GM12865 (cell line): ENCODE measurements at regions not wholly inside any gene's neighbourhood (a gene's known extent, or its start where the extent isn't known, plus 50 kb on each side); places are given as distances from the start of the nearest gene placed in this dataset.

Experiments
- DNase-seq: peaks from one replicate; pipeline ENCODE4 v3.0.0; 2010; ENCODE audit warnings: low read depth
- H3K4me3 ChIP-seq: 2 replicates; pipeline ENCODE4 v1.5.1; 2011; ENCODE audit warnings: mild to moderate bottlenecking, low read depth, low read length, control low read depth
- TF ChIP-seq, protein P1 (sequence below): IDR thresholded peaks from 2 replicates; pipeline ENCODE4 v1.5.1; 2011; ENCODE audit warnings: low read length, control low read depth, low read depth, inconsistent platforms; ENCODE audit not compliant: insufficient read depth; ENCODE audit errors: missing control alignments

DNA sequence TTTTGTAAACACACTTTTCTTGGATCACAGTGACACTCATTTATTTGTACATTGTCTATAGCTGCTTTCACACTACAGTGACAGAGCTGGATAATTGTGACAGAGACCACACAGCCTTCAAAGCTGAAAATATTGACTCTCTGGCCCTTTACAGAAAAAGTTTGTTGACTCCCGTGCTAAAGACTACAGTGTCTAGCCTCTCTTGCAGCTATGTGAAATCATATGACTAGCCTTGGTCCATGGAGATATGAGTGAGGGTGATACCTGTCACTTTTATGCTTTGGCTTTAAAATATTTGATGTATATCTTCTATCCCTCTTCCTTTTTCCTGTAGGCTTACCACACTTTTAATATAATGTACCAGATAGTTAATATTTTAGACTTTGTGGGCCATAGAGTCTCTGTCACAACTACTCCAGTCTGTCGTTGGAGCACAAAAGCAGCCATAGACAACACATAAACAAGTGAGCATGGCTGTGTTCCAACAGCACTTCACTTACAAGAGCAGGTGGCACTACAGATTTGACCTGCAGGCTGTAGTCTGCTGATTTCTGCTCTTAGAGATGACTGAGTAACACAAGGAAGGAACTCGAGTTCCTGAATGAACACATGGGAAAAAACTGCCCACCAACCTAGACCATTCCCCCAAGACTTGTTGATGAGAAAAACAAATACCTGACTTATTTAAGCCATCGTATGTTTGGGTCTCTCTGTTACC, 73.5 kb upstream of the ANKRD55 start:
- TF ChIP-seq, protein P1, sequence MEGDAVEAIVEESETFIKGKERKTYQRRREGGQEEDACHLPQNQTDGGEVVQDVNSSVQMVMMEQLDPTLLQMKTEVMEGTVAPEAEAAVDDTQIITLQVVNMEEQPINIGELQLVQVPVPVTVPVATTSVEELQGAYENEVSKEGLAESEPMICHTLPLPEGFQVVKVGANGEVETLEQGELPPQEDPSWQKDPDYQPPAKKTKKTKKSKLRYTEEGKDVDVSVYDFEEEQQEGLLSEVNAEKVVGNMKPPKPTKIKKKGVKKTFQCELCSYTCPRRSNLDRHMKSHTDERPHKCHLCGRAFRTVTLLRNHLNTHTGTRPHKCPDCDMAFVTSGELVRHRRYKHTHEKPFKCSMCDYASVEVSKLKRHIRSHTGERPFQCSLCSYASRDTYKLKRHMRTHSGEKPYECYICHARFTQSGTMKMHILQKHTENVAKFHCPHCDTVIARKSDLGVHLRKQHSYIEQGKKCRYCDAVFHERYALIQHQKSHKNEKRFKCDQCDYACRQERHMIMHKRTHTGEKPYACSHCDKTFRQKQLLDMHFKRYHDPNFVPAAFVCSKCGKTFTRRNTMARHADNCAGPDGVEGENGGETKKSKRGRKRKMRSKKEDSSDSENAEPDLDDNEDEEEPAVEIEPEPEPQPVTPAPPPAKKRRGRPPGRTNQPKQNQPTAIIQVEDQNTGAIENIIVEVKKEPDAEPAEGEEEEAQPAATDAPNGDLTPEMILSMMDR: no peak
- H3K4me3 ChIP-seq: no peak overlapping the region
- DNase-seq: no peak

DNA sequence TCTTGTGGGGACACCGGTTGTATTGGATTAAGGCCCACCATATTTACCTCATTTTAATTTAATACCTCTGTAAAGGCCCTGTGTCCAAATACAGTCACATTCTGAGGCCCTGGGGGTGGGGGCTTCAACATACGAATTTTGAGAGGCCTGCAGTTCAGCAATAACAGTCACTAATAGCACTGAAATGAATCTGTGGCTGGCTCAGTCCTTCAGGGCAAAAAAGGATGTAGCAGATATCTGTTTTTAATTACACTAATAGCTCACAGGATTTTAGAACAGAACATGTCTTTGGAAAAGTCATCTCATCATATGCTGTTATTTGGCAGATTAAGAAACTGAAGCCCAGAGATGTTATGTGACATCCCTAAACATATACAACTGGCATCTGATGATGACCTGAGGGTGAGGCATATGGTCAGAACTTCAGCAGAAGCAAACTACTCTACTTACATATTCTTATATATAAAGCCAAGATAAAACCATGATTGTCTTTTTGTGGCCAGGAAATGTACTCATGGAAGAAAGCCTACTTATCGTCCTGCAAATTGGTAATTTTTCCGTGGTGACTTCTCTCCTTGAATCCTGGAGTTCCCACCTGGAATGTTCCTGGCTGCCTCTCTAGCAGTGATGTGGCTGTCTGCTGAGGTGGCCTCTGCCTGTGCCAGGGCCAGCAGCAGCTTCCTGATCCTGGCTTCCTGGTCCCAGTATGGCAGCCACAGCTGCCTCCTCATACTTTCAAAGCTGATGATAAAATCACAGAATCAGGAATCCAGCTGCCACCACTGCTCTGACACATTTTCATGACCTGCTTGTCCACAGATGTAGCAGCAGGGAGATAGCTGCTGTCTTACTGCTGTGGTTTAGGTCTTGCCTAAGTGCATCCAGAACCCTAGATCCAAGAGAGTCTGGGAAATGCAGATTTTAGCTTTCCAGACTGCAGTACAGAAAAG, 72.1 kb upstream of the ANKRD55 start:
- TF ChIP-seq, protein P1: no peak
- no peak for DNase-seq
- H3K4me3 ChIP-seq: no peak overlapping the region

DNA sequence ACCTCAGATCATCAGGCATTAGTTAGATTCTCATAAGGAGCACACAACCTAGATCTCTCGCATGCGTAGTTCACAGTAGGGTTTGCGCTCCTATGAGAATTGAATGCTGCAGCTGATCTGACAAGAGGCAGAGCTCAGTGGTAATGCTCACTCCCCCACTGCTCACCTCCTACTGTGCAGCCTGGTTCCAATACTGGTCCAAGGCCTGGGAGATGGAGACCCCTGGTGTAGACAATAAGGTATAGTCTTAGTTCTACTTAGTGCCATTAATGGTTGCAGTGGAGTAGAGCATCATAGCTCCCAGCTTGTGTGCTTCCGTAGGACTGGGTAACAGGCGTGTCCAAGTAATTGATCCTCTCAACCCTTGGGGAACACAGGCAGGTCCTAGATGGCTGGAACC, 70.4 kb upstream of the ANKRD55 start:
- TF ChIP-seq, protein P1: no peak

DNA sequence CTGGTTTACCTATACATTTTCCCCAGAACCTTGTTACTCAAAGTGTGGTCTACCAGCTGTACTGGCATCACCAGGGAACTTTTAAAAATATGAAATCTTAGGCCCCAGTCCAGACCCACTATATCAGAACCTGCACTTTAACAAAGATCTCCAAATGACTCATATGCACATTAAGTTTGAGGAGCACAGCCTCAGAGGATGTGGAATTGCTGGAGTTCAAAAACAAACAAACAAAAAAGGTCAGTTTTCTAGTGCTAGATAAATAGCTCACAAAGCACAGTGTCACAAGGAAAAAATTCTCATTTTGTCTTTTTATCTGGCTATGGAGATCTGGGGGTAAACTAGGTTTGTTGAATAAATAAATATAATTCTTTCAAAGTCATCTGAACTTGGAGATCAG, 68.9 kb upstream of the ANKRD55 start:
- TF ChIP-seq, protein P1: no peak
- H3K4me3 ChIP-seq: no peak overlapping the region
- DNase-seq: no peak

More for the DNA sequence above, 70.4 kb upstream of the ANKRD55 start:
- no peak overlapping the region for H3K4me3 ChIP-seq
- no peak for DNase-seq

DNA sequence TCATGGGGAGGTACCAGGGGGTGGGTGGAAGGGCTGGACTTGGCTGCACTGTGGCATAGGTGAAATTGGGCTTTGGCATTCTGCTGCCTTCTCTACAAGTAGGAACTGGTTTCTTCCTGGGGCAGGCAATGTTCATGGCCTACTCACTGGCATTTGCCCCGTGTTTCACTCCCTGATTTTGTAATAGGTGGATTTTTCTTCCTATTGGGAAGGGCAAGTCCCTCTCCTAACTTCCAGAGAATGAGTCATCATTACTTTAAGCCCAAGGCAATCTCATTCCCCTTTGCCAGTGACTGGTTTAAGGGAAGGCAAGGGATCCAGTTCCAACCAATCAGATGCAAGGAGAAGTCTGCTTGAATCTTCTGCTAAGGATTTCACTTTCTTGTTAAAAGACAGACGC, 67.9 kb upstream of the ANKRD55 start:
- DNase-seq: no peak
- TF ChIP-seq, protein P1: no peak
- H3K4me3 ChIP-seq: no peak overlapping the region

DNA sequence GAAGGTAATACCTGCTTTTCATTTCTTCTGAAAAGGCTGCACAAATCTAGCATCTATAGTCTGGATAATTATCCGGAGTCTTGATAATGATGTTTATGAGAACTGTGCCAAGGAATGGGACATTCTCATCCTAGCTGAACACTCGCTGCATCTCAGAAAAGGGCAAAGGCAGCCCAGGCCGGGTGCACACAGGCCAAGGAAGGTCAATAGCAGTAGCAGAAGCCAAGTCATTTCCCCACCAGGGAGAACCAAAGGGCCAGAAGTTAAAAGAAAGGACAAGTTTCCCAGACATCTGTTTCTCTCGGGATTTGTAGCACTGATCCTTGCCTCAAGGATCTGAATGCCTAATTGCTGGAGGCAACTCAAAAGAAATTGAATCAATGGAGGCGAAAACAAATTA, 66.1 kb upstream of the ANKRD55 start:
- no peak overlapping the region for H3K4me3 ChIP-seq
- TF ChIP-seq, protein P1: no peak
- no peak for DNase-seq
